ENCODE measurements at regions not wholly inside any gene's neighbourhood (a gene's known extent, or its start where the extent isn't known, plus 50 kb on each side); places are given as distances from the start of the nearest gene placed in this dataset.

- H3K79me1 ChIP-seq (ENCODE audit: low read length) = no peaks in the 10 kb centered on the region
- H2BK5ac ChIP-seq (ENCODE audit: low read depth, low read length, poor library complexity) = no peak overlapping the region
- H3K4me2 ChIP-seq (ENCODE audit: low read length) = no peak overlapping the region
- DNase-seq = no peak
- H2BK120ac ChIP-seq (ENCODE audit: insufficient read depth, low read length, poor library complexity) = no peak overlapping the region
- no peak overlapping the region for H3K18ac ChIP-seq (ENCODE audit: low read length)
- H4K91ac ChIP-seq (ENCODE audit: low read depth, low read length) = no peak overlapping the region
- no peaks in the 10 kb centered on the region for H3K27me3 ChIP-seq (ENCODE audit: insufficient read depth, low read length)
- H3K4me3 ChIP-seq (ENCODE audit: low read depth, low read length) = no peak overlapping the region
- H3K4me1 ChIP-seq (ENCODE audit: control insufficient read depth in 1 of 2, insufficient read depth in 2 of 2, low read length in 2 of 2) = no peaks in the 10 kb centered on the region
- no peaks in the 10 kb centered on the region for H3K79me2 ChIP-seq (ENCODE audit: control insufficient read depth, insufficient read depth, low read length, poor library complexity)
- no peak overlapping the region for H3K9ac ChIP-seq (ENCODE audit: low read length)
- no peaks in the 10 kb centered on the region for H3K36me3 ChIP-seq (ENCODE audit: control insufficient read depth in 1 of 2, insufficient read depth in 2 of 2, low read length in 2 of 2)
- no peaks in the 10 kb centered on the region for H3K9me3 ChIP-seq (ENCODE audit: insufficient read depth, low read depth, low read length)
- H3K4ac ChIP-seq (ENCODE audit: low read depth, low read length) = no peak overlapping the region
- H3K14ac ChIP-seq (ENCODE audit: low read length) = no peak overlapping the region
- H4K12ac ChIP-seq (ENCODE audit: low read depth, low read length) = no peak overlapping the region
- H4K8ac ChIP-seq (ENCODE audit: low read depth, low read length) = no peak overlapping the region
- H2AFZ ChIP-seq (ENCODE audit: insufficient read depth, low read length, poor library complexity) = no peak overlapping the region
- H3K27ac ChIP-seq (ENCODE audit: low read depth, low read length) = no peak overlapping the region
- H2BK12ac ChIP-seq (ENCODE audit: low read length) = no peak overlapping the region
- H3K23ac ChIP-seq (ENCODE audit: low read length) = no peak overlapping the region
- no CpG with 5 or more reads among the region's 1 CpG for WGBS (ENCODE audit: extremely low coverage, insufficient coverage, insufficient read length)
- H2AK5ac ChIP-seq (ENCODE audit: low read length) = no peak overlapping the region
Measured at GRCh38 chr5:126097876-126098275, 325.3 kb upstream of the GRAMD2B start.

GRCh38 chr5:126098330-126099017 is 324.7 kb upstream of the GRAMD2B start:
- Histone ChIP-seq H3K79me1 (ENCODE audit: low read length) (no peaks in the 10 kb centered on the region), H3K4me1 (ENCODE audit: control insufficient read depth in 1 of 2, insufficient read depth in 2 of 2, low read length in 2 of 2) (no peaks in the 10 kb centered on the region), H3K36me3 (ENCODE audit: control insufficient read depth in 1 of 2, insufficient read depth in 2 of 2, low read length in 2 of 2) (no peaks in the 10 kb centered on the region), H4K12ac (ENCODE audit: low read depth, low read length) (no peak overlapping the region), H3K27ac (ENCODE audit: low read depth, low read length) (no peak overlapping the region), H3K9me3 (ENCODE audit: insufficient read depth, low read depth, low read length) (no peaks in the 10 kb centered on the region), H3K79me2 (ENCODE audit: control insufficient read depth, insufficient read depth, low read length, poor library complexity) (no peaks in the 10 kb centered on the region), H3K23ac (ENCODE audit: low read length) (no peak overlapping the region), H3K18ac (ENCODE audit: low read length) (no peak overlapping the region), H2AK5ac (ENCODE audit: low read length) (no peak overlapping the region), H2BK12ac (ENCODE audit: low read length) (no peak overlapping the region), H3K4me2 (ENCODE audit: low read length) (no peak overlapping the region), H4K8ac (ENCODE audit: low read depth, low read length) (no peak overlapping the region), H2AFZ (ENCODE audit: insufficient read depth, low read length, poor library complexity) (no peak overlapping the region), H2BK5ac (ENCODE audit: low read depth, low read length, poor library complexity) (no peak overlapping the region), H3K14ac (ENCODE audit: low read length) (no peak overlapping the region), H4K91ac (ENCODE audit: low read depth, low read length) (no peak overlapping the region), H3K4me3 (ENCODE audit: low read depth, low read length) (no peak overlapping the region), H3K9ac (ENCODE audit: low read length) (no peak overlapping the region), H2BK120ac (ENCODE audit: insufficient read depth, low read length, poor library complexity) (no peak overlapping the region), H3K27me3 (ENCODE audit: insufficient read depth, low read length) (no peaks in the 10 kb centered on the region), H3K4ac (ENCODE audit: low read depth, low read length) (no peak overlapping the region)
- no peak for DNase-seq
- no CpG with 5 or more reads among the region's 1 CpG for WGBS (ENCODE audit: extremely low coverage, insufficient coverage, insufficient read length)

GRCh38 chr5:126099077-126099476 is 324.1 kb upstream of the GRAMD2B start:
- Histone ChIP-seq H2BK120ac (ENCODE audit: insufficient read depth, low read length, poor library complexity) (no peak overlapping the region), H3K27me3 (ENCODE audit: insufficient read depth, low read length) (no peaks in the 10 kb centered on the region), H3K79me2 (ENCODE audit: control insufficient read depth, insufficient read depth, low read length, poor library complexity) (no peaks in the 10 kb centered on the region), H3K79me1 (ENCODE audit: low read length) (no peaks in the 10 kb centered on the region), H3K4me2 (ENCODE audit: low read length) (no peak overlapping the region), H3K14ac (ENCODE audit: low read length) (no peak overlapping the region), H3K9me3 (ENCODE audit: insufficient read depth, low read depth, low read length) (no peaks in the 10 kb centered on the region), H2AK5ac (ENCODE audit: low read length) (no peak overlapping the region), H2AFZ (ENCODE audit: insufficient read depth, low read length, poor library complexity) (no peak overlapping the region), H4K8ac (ENCODE audit: low read depth, low read length) (no peak overlapping the region), H2BK5ac (ENCODE audit: low read depth, low read length, poor library complexity) (no peak overlapping the region), H3K36me3 (ENCODE audit: control insufficient read depth in 1 of 2, insufficient read depth in 2 of 2, low read length in 2 of 2) (no peaks in the 10 kb centered on the region), H3K4me3 (ENCODE audit: low read depth, low read length) (no peak overlapping the region), H3K9ac (ENCODE audit: low read length) (no peak overlapping the region), H3K23ac (ENCODE audit: low read length) (no peak overlapping the region), H4K12ac (ENCODE audit: low read depth, low read length) (no peak overlapping the region), H3K4me1 (ENCODE audit: control insufficient read depth in 1 of 2, insufficient read depth in 2 of 2, low read length in 2 of 2) (no peaks in the 10 kb centered on the region), H3K27ac (ENCODE audit: low read depth, low read length) (no peak overlapping the region), H3K4ac (ENCODE audit: low read depth, low read length) (no peak overlapping the region), H2BK12ac (ENCODE audit: low read length) (no peak overlapping the region), H3K18ac (ENCODE audit: low read length) (no peak overlapping the region), H4K91ac (ENCODE audit: low read depth, low read length) (no peak overlapping the region)
- no peak for DNase-seq
- no CpG with 5 or more reads among the region's 4 CpGs for WGBS (ENCODE audit: extremely low coverage, insufficient coverage, insufficient read length)

- no CpG with 5 or more reads among the region's 5 CpGs for WGBS (ENCODE audit: extremely low coverage, insufficient coverage, insufficient read length)
- Histone ChIP-seq H2BK120ac (ENCODE audit: insufficient read depth, low read length, poor library complexity) (no peak overlapping the region), H2AK5ac (ENCODE audit: low read length) (no peak overlapping the region), H3K18ac (ENCODE audit: low read length) (no peak overlapping the region), H3K4me3 (ENCODE audit: low read depth, low read length) (no peak overlapping the region), H4K12ac (ENCODE audit: low read depth, low read length) (no peak overlapping the region), H3K4me1 (ENCODE audit: control insufficient read depth in 1 of 2, insufficient read depth in 2 of 2, low read length in 2 of 2) (no peaks in the 10 kb centered on the region), H3K4me2 (ENCODE audit: low read length) (no peak overlapping the region), H3K9me3 (ENCODE audit: insufficient read depth, low read depth, low read length) (no peaks in the 10 kb centered on the region), H2BK12ac (ENCODE audit: low read length) (no peak overlapping the region), H2AFZ (ENCODE audit: insufficient read depth, low read length, poor library complexity) (no peak overlapping the region), H4K8ac (ENCODE audit: low read depth, low read length) (no peak overlapping the region), H3K79me1 (ENCODE audit: low read length) (no peaks in the 10 kb centered on the region), H3K9ac (ENCODE audit: low read length) (no peak overlapping the region), H4K91ac (ENCODE audit: low read depth, low read length) (no peak overlapping the region), H3K14ac (ENCODE audit: low read length) (no peak overlapping the region), H3K27ac (ENCODE audit: low read depth, low read length) (no peak overlapping the region), H3K23ac (ENCODE audit: low read length) (no peak overlapping the region), H3K4ac (ENCODE audit: low read depth, low read length) (no peak overlapping the region), H3K79me2 (ENCODE audit: control insufficient read depth, insufficient read depth, low read length, poor library complexity) (no peaks in the 10 kb centered on the region), H2BK5ac (ENCODE audit: low read depth, low read length, poor library complexity) (no peak overlapping the region), H3K27me3 (ENCODE audit: insufficient read depth, low read length) (no peaks in the 10 kb centered on the region), H3K36me3 (ENCODE audit: control insufficient read depth in 1 of 2, insufficient read depth in 2 of 2, low read length in 2 of 2) (no peaks in the 10 kb centered on the region)
- peak in 1 of 2 donors; percentile 34 for DNase-seq
Measured at GRCh38 chr5:126100767-126101166, 322.4 kb upstream of the GRAMD2B start.
